ENCODE measurements at regions not wholly inside any gene's neighbourhood (a gene's known extent, or its start where the extent isn't known, plus 50 kb on each side); places are given as distances from the start of the nearest gene placed in this dataset.

DNA sequence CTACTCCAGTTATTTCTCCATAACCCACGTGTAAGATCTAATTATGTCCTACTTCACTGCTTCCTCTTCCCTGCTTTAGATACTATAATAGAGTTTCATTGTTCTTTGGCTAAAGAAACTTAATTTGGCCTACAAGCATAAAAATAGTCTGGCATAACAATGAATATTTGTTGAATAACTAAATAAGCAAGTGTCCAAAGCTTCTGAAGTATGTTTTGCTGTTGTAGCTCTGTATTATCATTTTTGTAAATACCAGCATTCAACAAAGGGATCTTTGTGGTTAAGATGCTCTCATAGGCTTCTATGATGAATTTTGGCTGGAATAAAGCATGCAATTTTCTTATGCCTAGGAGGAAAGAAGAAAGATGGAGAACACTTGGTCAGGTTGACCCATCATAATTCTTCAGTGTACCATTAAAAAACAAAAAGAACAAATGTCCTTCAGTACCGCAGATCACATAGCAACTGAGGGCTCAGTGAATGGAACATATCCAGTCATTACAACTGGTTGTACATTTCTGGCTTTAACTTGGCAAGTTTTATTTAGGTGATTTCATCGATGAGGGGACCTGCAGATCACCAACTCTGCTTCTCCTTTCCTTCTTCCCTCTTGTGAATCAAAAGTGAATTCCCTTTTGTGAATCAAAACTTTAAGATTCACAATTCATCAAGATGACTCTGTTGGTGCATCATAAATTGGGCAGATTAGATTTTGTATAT lies 465.9 kb upstream of the TGFBR2 start:
- Histone ChIP-seq H3K27ac (no peak overlapping the region), H3K4me3 (no peak overlapping the region), H3K4me1 (ENCODE audit: insufficient read depth) (no peaks in the 10 kb centered on the region), H3K36me3 (replicated peaks; ENCODE audit: insufficient read depth, low read depth) (no peaks in the 10 kb centered on the region), H3K27me3 (no peaks in the 10 kb centered on the region), H3K79me2 (no peaks in the 10 kb centered on the region), H3K9me2 (replicated peaks; ENCODE audit: insufficient read depth) (no peaks in the 10 kb centered on the region), H3K4me2 (no peak overlapping the region), H2AFZ (no peak overlapping the region), H3K9me3 (ENCODE audit: low read depth) (no peaks in the 10 kb centered on the region), H4K20me1 (ENCODE audit: insufficient read depth, poor library complexity, severe bottlenecking) (no peaks in the 10 kb centered on the region)
- DNase-seq (ENCODE audit: low spot score), result no peak
- WGBS (ENCODE audit: low lambda C conversion rate, missing lambda C conversion rate), result 83% methylated on average over 3 of the region's 3 CpGs
- TF ChIP-seq EZH2phosphoT487 (IDR thresholded peaks at IDR 0.05; ENCODE audit: low read depth, severe bottlenecking, unreplicated experiment) (no peak), EZH2 (IDR thresholded peaks at IDR 0.05; ENCODE audit: borderline replicate concordance) (no peak)
- TF ChIP-seq, protein P1, sequence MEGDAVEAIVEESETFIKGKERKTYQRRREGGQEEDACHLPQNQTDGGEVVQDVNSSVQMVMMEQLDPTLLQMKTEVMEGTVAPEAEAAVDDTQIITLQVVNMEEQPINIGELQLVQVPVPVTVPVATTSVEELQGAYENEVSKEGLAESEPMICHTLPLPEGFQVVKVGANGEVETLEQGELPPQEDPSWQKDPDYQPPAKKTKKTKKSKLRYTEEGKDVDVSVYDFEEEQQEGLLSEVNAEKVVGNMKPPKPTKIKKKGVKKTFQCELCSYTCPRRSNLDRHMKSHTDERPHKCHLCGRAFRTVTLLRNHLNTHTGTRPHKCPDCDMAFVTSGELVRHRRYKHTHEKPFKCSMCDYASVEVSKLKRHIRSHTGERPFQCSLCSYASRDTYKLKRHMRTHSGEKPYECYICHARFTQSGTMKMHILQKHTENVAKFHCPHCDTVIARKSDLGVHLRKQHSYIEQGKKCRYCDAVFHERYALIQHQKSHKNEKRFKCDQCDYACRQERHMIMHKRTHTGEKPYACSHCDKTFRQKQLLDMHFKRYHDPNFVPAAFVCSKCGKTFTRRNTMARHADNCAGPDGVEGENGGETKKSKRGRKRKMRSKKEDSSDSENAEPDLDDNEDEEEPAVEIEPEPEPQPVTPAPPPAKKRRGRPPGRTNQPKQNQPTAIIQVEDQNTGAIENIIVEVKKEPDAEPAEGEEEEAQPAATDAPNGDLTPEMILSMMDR (IDR thresholded peaks at IDR 0.05; ENCODE audit: poor library complexity), result no peak

DNA sequence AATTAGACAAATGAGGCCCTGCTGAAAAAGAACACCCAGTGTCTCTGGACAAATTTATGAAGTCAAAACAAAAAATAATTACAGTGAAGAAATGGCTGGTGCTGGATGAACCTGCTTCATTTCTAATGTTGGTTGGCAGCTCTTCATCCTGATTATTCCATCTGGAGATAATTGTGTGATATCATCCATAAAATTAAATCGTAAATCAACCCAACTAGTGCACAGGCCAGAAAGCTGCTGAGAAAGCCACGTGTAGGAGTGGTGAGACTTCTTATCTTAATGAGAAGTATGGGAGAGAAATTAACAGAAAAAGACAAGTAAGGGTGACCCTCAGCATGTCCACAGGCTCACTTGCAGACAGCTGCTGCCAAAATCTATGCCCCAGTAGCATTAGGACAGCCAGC lies 465.2 kb upstream of the TGFBR2 start:
- no peak overlapping the region for H3K27ac ChIP-seq
- no peaks in the 10 kb centered on the region for H3K9me3 ChIP-seq (ENCODE audit: low read depth)
- H3K4me3 ChIP-seq, result no peak overlapping the region
- H3K36me3 ChIP-seq (replicated peaks; ENCODE audit: insufficient read depth, low read depth), result no peaks in the 10 kb centered on the region
- no peaks in the 10 kb centered on the region for H3K79me2 ChIP-seq
- TF ChIP-seq EZH2phosphoT487 (IDR thresholded peaks at IDR 0.05; ENCODE audit: low read depth, severe bottlenecking, unreplicated experiment) (no peak), EZH2 (IDR thresholded peaks at IDR 0.05; ENCODE audit: borderline replicate concordance) (no peak)
- TF ChIP-seq, protein P1 (IDR thresholded peaks at IDR 0.05; ENCODE audit: poor library complexity), result no peak
- no peaks in the 10 kb centered on the region for H3K9me2 ChIP-seq (replicated peaks; ENCODE audit: insufficient read depth)
- no peak for DNase-seq (ENCODE audit: low spot score)
- WGBS (ENCODE audit: low lambda C conversion rate, missing lambda C conversion rate), result 72% methylated on average over 2 of the region's 2 CpGs
- no peaks in the 10 kb centered on the region for H4K20me1 ChIP-seq (ENCODE audit: insufficient read depth, poor library complexity, severe bottlenecking)
- no peaks in the 10 kb centered on the region for H3K4me1 ChIP-seq (ENCODE audit: insufficient read depth)
- no peak overlapping the region for H3K4me2 ChIP-seq
- H3K27me3 ChIP-seq, result no peaks in the 10 kb centered on the region
- no peak overlapping the region for H2AFZ ChIP-seq

DNA sequence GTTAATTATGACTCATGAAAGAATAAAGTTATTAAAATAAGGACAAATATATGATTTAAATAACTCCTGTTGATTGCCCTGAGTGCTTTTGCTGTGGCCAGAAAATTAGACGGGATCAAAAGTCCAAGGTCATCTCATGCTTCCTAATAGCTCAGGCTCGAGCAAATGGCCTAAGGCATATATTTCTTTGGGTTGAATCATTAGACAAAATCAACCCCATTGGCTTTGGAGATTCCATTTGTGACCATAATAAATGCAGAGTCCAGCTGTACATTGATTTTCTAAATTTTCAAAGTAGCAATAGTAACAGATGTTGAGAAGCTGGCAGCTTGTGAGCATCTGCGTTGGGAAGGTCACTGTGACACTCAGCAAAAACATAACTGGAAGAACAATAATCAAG lies 464.5 kb upstream of the TGFBR2 start:
- H3K9me3 ChIP-seq (ENCODE audit: low read depth), result no peaks in the 10 kb centered on the region
- no peaks in the 10 kb centered on the region for H4K20me1 ChIP-seq (ENCODE audit: insufficient read depth, poor library complexity, severe bottlenecking)
- TF ChIP-seq EZH2phosphoT487 (IDR thresholded peaks at IDR 0.05; ENCODE audit: low read depth, severe bottlenecking, unreplicated experiment), result no peak
- TF ChIP-seq, protein P1 (IDR thresholded peaks at IDR 0.05; ENCODE audit: poor library complexity), result no peak
- no peak for TF ChIP-seq EZH2 (IDR thresholded peaks at IDR 0.05; ENCODE audit: borderline replicate concordance)
- H3K36me3 ChIP-seq (replicated peaks; ENCODE audit: insufficient read depth, low read depth), result no peaks in the 10 kb centered on the region
- no peaks in the 10 kb centered on the region for H3K9me2 ChIP-seq (replicated peaks; ENCODE audit: insufficient read depth)
- no peak overlapping the region for H3K27ac ChIP-seq
- no peak for DNase-seq (ENCODE audit: low spot score)
- H3K79me2 ChIP-seq, result no peaks in the 10 kb centered on the region
- no peak overlapping the region for H2AFZ ChIP-seq
- WGBS (ENCODE audit: low lambda C conversion rate, missing lambda C conversion rate), result 69% methylated on average over 3 of the region's 3 CpGs
- H3K4me3 ChIP-seq, result no peak overlapping the region
- no peaks in the 10 kb centered on the region for H3K27me3 ChIP-seq
- no peak overlapping the region for H3K4me2 ChIP-seq
- H3K4me1 ChIP-seq (ENCODE audit: insufficient read depth), result no peaks in the 10 kb centered on the region

Measured in hepatocyte (in vitro differentiated cells).